DOHH2 (cell line): ENCODE measurements at regions not wholly inside any gene's neighbourhood (a gene's known extent, or its start where the extent isn't known, plus 50 kb on each side); places are given as distances from the start of the nearest gene placed in this dataset.

Experiments used
- CTCF ChIP-seq: fragments of 200-600 bp; sonication (generic); IDR thresholded peaks from one replicate; pipeline ENCODE4 v1.5.1; 2014; ENCODE audit warnings: antibody characterized with exemption, mild to moderate bottlenecking, low read depth, low read length; ENCODE audit not compliant: poor library complexity, severe bottlenecking
- EZH2phosphoT487 ChIP-seq: fragments of 200-600 bp; sonication (generic); IDR thresholded peaks from 2 replicates; pipeline ENCODE4 v1.6.1; 2017; ENCODE audit warnings: borderline replicate concordance, mild to moderate bottlenecking, antibody characterized with exemption, low read length, moderate library complexity, mixed read lengths

- TF ChIP-seq CTCF (no peak), EZH2phosphoT487 (no peak)
Observed at GRCh38 chrY:15355321-15355720, 831.0 kb downstream of the NLGN4Y start.
